ENCODE measurements at regions not wholly inside any gene's neighbourhood (a gene's known extent, or its start where the extent isn't known, plus 50 kb on each side); places are given as distances from the start of the nearest gene placed in this dataset.

DNA sequence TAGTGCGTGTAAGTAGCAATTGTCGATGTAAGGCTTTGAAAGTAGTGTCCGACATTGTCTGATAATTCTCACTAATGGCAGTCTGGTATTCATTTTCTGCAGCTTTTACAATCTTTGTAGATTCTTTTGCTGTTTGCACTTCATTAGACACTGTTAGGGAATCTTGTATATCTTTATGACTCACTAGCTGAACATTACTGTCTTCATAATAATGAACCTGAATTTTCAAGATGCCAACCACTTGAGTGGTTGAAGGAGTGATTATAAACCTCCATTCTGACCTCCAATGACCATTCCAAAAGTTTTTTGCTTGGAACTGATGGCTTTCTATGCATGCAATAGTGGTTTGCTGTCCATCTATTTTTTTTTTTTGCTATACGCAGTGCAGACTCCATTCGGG, 76.4 kb upstream of the MFGE8 start:
- TF ChIP-seq, protein P1, sequence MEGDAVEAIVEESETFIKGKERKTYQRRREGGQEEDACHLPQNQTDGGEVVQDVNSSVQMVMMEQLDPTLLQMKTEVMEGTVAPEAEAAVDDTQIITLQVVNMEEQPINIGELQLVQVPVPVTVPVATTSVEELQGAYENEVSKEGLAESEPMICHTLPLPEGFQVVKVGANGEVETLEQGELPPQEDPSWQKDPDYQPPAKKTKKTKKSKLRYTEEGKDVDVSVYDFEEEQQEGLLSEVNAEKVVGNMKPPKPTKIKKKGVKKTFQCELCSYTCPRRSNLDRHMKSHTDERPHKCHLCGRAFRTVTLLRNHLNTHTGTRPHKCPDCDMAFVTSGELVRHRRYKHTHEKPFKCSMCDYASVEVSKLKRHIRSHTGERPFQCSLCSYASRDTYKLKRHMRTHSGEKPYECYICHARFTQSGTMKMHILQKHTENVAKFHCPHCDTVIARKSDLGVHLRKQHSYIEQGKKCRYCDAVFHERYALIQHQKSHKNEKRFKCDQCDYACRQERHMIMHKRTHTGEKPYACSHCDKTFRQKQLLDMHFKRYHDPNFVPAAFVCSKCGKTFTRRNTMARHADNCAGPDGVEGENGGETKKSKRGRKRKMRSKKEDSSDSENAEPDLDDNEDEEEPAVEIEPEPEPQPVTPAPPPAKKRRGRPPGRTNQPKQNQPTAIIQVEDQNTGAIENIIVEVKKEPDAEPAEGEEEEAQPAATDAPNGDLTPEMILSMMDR (IDR thresholded peaks at IDR 0.05; ENCODE audit: low read depth, low read length), result no peak
- TF ChIP-seq MYC (IDR thresholded peaks at IDR 0.05; ENCODE audit: low read depth, low read length) (no peak), POLR2A (IDR thresholded peaks at IDR 0.05; ENCODE audit: extremely low read depth, insufficient read length) (no peak)
